ENCODE measurements at regions not wholly inside any gene's neighbourhood (a gene's known extent, or its start where the extent isn't known, plus 50 kb on each side); places are given as distances from the start of the nearest gene placed in this dataset.

DNA sequence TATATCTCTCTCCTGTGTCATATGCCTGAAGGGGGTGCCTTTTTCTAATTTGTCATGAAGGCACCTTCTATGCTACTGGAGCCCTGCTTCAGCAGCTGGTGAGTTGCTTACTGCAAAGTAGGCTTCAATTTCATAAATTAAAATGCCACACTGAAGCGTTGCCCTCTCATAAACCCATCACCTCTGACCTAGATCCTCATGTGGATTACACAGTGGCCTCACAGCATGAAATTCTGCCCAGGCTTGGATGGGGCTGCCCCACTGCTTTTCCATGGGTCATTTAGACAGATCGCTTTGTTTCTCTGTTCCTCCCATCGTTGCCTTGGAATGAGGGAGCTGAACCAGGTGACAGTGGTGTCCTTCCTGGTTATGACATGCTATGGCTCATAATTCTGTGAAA is 131.2 kb downstream of the RPL22L1 start:
- H3K36me3 ChIP-seq (ENCODE audit: control insufficient read depth in 2 of 2, extremely low read depth in 1 of 2, insufficient read depth in 2 of 2, low read length in 2 of 2), result no peaks in the 10 kb centered on the region
- no peak overlapping the region for H3K27ac ChIP-seq (ENCODE audit: insufficient read depth, low read depth, low read length)
- TF ChIP-seq JUN (IDR thresholded peaks at IDR 0.05; ENCODE audit: borderline replicate concordance, insufficient read depth, insufficient read length, low read depth), result no peak
- no peak for TF ChIP-seq POLR2AphosphoS5 (IDR thresholded peaks at IDR 0.05; ENCODE audit: insufficient read depth, low read depth, low read length)
- no peak for TF ChIP-seq EZH2 (IDR thresholded peaks at IDR 0.05; ENCODE audit: borderline replicate concordance, low read depth, low read length, severe bottlenecking)
- no peak for TF ChIP-seq POLR2A (IDR thresholded peaks at IDR 0.05; ENCODE audit: low read depth, low read length)
- TF ChIP-seq FOS (IDR thresholded peaks at IDR 0.05; ENCODE audit: borderline replicate concordance, insufficient read depth, low read length), result no peak
- TF ChIP-seq, protein P1, sequence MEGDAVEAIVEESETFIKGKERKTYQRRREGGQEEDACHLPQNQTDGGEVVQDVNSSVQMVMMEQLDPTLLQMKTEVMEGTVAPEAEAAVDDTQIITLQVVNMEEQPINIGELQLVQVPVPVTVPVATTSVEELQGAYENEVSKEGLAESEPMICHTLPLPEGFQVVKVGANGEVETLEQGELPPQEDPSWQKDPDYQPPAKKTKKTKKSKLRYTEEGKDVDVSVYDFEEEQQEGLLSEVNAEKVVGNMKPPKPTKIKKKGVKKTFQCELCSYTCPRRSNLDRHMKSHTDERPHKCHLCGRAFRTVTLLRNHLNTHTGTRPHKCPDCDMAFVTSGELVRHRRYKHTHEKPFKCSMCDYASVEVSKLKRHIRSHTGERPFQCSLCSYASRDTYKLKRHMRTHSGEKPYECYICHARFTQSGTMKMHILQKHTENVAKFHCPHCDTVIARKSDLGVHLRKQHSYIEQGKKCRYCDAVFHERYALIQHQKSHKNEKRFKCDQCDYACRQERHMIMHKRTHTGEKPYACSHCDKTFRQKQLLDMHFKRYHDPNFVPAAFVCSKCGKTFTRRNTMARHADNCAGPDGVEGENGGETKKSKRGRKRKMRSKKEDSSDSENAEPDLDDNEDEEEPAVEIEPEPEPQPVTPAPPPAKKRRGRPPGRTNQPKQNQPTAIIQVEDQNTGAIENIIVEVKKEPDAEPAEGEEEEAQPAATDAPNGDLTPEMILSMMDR (IDR thresholded peaks at IDR 0.05; ENCODE audit: extremely low read depth in 1 of 2, insufficient read depth in 1 of 2, low read depth in 1 of 2, low read length in 2 of 2), result no peak
- TF ChIP-seq, protein P2, sequence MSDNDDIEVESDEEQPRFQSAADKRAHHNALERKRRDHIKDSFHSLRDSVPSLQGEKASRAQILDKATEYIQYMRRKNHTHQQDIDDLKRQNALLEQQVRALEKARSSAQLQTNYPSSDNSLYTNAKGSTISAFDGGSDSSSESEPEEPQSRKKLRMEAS (IDR thresholded peaks at IDR 0.05; ENCODE audit: insufficient read depth, insufficient read length), result no peak
- TF ChIP-seq GATA2 (IDR thresholded peaks at IDR 0.05; ENCODE audit: insufficient read depth, insufficient read length, low read depth, low read length), result no peak
- no peak for TF ChIP-seq MYC (IDR thresholded peaks at IDR 0.05; ENCODE audit: low read depth, low read length)
- no peaks in the 10 kb centered on the region for H3K9me1 ChIP-seq (replicated peaks; ENCODE audit: control insufficient read depth, extremely low read depth, insufficient read depth, low read length)
- H3K9ac ChIP-seq (replicated peaks; ENCODE audit: extremely low read depth, insufficient read depth, low read length), result no peak overlapping the region
- H2AFZ ChIP-seq (ENCODE audit: low read depth, low read length), result no peak overlapping the region
- no peaks in the 10 kb centered on the region for H4K20me1 ChIP-seq (replicated peaks; ENCODE audit: control insufficient read depth, extremely low read depth, insufficient read depth, low read length)
- FAIRE-seq, result no peak
- no peak for DNase-seq (ENCODE audit: low read depth, low spot score)
- H3K4me2 ChIP-seq (ENCODE audit: insufficient read depth, low read length), result no peak overlapping the region
- dilution Hi-C loops (cut with MboI; ENCODE audit: extremely low pct_ligation_motif_present, low sequenced_read_pairs) (no loop called here), intact Hi-C loops (cut with micrococcal nuclease) (no loop called here)
- H3K9me3 ChIP-seq (replicated peaks; ENCODE audit: control insufficient read depth, insufficient read depth, low read length), result no peaks in the 10 kb centered on the region
- ChIA-PET POLR2A (no interaction called here), CTCF (interaction anchor here (1.5 to 1.6 kb wide), 3 partner anchors 64 to 325 kb away, joined by 3 to 4 read pairs (median 3); no protein-coding TSS in a partner anchor)
- no peaks in the 10 kb centered on the region for H3K27me3 ChIP-seq (ENCODE audit: control insufficient read depth in 2 of 2, insufficient read depth in 2 of 2, low read length in 2 of 2)
- BruUV-seq (replicated peaks), result no TSS peak
- peaks cover 17% of the 10 kb centered on the region for H3K4me1 ChIP-seq (ENCODE audit: control insufficient read depth, extremely low read depth, insufficient read depth, low read length)
- H3K4me3 ChIP-seq (replicated peaks in 1 of 3; ENCODE audit: insufficient read depth in 1 of 3, low read depth in 1 of 3, low read length in 3 of 3), result no peak overlapping the region
- H3K79me2 ChIP-seq (ENCODE audit: control insufficient read depth, insufficient read depth, low read length), result no peaks in the 10 kb centered on the region
